ENCODE measurements at regions not wholly inside any gene's neighbourhood (a gene's known extent, or its start where the extent isn't known, plus 50 kb on each side); places are given as distances from the start of the nearest gene placed in this dataset.

- TF ChIP-seq POLR2A (IDR thresholded peaks at IDR 0.05) = no peak
- TF ChIP-seq CTCF (IDR thresholded peaks at IDR 0.05) = no peak
Observed at GRCh38 chr5:159593518-159594073, 263.3 kb upstream of the IL12B start.

Measured in gastroesophageal sphincter (tissue), 3 donors.